SU-DHL-6 (cell line): ENCODE measurements at regions not wholly inside any gene's neighbourhood (a gene's known extent, or its start where the extent isn't known, plus 50 kb on each side); places are given as distances from the start of the nearest gene placed in this dataset.

Experiments
- CTCF ChIP-seq: fragments of 200-600 bp; sonication (generic); IDR thresholded peaks from one replicate; pipeline ENCODE4 v1.5.1; 2017; ENCODE audit warnings: antibody characterized with exemption, mild to moderate bottlenecking, low read length, moderate library complexity; ENCODE audit not compliant: insufficient read depth, poor library complexity, severe bottlenecking
- EZH2phosphoT487 ChIP-seq: fragments of 200-600 bp; sonication (generic), shearing (Covaris generic); conservative IDR thresholded peaks from 2 replicates; pipeline ENCODE4 v1.6.1; 2018; ENCODE audit warnings: mild to moderate bottlenecking, antibody characterized with exemption, low read length, moderate library complexity, mixed read lengths

DNA sequence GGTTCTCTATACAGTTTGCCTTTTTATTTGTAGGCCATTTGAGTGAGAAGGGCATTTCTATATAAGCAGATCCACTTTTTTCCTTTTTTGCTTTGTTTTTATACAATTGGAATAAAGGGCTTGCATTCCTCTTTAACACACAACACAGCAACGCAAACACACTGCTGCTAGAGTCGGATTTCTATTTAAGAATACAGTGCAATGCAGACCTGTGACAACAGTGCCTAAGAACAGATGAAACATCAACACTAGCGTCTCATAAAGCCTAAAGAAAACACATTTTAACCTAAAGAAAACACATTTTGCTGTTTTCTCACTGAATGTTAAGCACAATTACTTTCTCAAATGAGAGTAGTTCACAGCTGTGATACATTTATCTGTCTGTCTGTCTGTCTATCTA is 1141.1 kb downstream of the CDH11 start:
- no peak for TF ChIP-seq EZH2phosphoT487
- TF ChIP-seq CTCF = no peak
